ENCODE measurements at regions not wholly inside any gene's neighbourhood (a gene's known extent, or its start where the extent isn't known, plus 50 kb on each side); places are given as distances from the start of the nearest gene placed in this dataset.

- H3K79me2 ChIP-seq (ENCODE audit: insufficient read depth, low read length), result no peaks in the 10 kb centered on the region
- TF ChIP-seq, protein P1, sequence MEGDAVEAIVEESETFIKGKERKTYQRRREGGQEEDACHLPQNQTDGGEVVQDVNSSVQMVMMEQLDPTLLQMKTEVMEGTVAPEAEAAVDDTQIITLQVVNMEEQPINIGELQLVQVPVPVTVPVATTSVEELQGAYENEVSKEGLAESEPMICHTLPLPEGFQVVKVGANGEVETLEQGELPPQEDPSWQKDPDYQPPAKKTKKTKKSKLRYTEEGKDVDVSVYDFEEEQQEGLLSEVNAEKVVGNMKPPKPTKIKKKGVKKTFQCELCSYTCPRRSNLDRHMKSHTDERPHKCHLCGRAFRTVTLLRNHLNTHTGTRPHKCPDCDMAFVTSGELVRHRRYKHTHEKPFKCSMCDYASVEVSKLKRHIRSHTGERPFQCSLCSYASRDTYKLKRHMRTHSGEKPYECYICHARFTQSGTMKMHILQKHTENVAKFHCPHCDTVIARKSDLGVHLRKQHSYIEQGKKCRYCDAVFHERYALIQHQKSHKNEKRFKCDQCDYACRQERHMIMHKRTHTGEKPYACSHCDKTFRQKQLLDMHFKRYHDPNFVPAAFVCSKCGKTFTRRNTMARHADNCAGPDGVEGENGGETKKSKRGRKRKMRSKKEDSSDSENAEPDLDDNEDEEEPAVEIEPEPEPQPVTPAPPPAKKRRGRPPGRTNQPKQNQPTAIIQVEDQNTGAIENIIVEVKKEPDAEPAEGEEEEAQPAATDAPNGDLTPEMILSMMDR (IDR thresholded peaks at IDR 0.05; ENCODE audit: low read length), result no peak
- no peak for TF ChIP-seq EZH2 (IDR thresholded peaks at IDR 0.05; ENCODE audit: borderline replicate concordance, low read length)
- no peak overlapping the region for H3K9ac ChIP-seq (ENCODE audit: low read length)
- no peak overlapping the region for H2AFZ ChIP-seq (ENCODE audit: low read length)
- H3K4me1 ChIP-seq (ENCODE audit: insufficient read depth, low read length, severe bottlenecking), result no peaks in the 10 kb centered on the region
- no peaks in the 10 kb centered on the region for H3K9me3 ChIP-seq (ENCODE audit: low read length)
- H3F3A ChIP-seq (ENCODE audit: insufficient read depth, low read length), result no peaks in the 10 kb centered on the region
- no peaks in the 10 kb centered on the region for H4K20me1 ChIP-seq (ENCODE audit: insufficient read depth, low read length)
- H3K4me2 ChIP-seq (ENCODE audit: low read length), result no peak overlapping the region
- no peak overlapping the region for H3K27ac ChIP-seq (ENCODE audit: low read depth, low read length, poor library complexity, severe bottlenecking)
- no peaks in the 10 kb centered on the region for H3K9me2 ChIP-seq (ENCODE audit: low read depth, low read length)
- H3K36me3 ChIP-seq (ENCODE audit: insufficient read depth, low read length), result no peaks in the 10 kb centered on the region
- H3K4me3 ChIP-seq (ENCODE audit: low read depth, low read length, poor library complexity, severe bottlenecking), result no peak overlapping the region
- no peaks in the 10 kb centered on the region for H3K27me3 ChIP-seq (ENCODE audit: insufficient read depth, low read length)
These were observed 175.8 kb upstream of the TMEM132C start for GRCh38 chr12:128091101-128091720.

- H3K4me1 ChIP-seq (ENCODE audit: insufficient read depth, low read length, severe bottlenecking), result no peaks in the 10 kb centered on the region
These were observed 175.0 kb upstream of the TMEM132C start for GRCh38 chr12:128091951-128092382.

GRCh38 chr12:128098730-128099129 lies 168.2 kb upstream of the TMEM132C start:
- Histone ChIP-seq H3K9me2 (ENCODE audit: low read depth, low read length) (no peaks in the 10 kb centered on the region), H3K4me1 (ENCODE audit: insufficient read depth, low read length, severe bottlenecking) (no peaks in the 10 kb centered on the region), H4K20me1 (ENCODE audit: insufficient read depth, low read length) (no peaks in the 10 kb centered on the region), H3K9me3 (ENCODE audit: low read length) (no peaks in the 10 kb centered on the region), H3K79me2 (ENCODE audit: insufficient read depth, low read length) (no peaks in the 10 kb centered on the region), H3K36me3 (ENCODE audit: insufficient read depth, low read length) (no peaks in the 10 kb centered on the region), H3K27me3 (ENCODE audit: insufficient read depth, low read length) (no peaks in the 10 kb centered on the region), H3K4me2 (ENCODE audit: low read length) (no peak overlapping the region), H3F3A (ENCODE audit: insufficient read depth, low read length) (no peaks in the 10 kb centered on the region), H3K4me3 (ENCODE audit: low read depth, low read length, poor library complexity, severe bottlenecking) (no peak overlapping the region), H3K9ac (ENCODE audit: low read length) (no peak overlapping the region), H3K27ac (ENCODE audit: low read depth, low read length, poor library complexity, severe bottlenecking) (no peak overlapping the region), H2AFZ (ENCODE audit: low read length) (no peak overlapping the region)
- TF ChIP-seq, protein P1 (IDR thresholded peaks at IDR 0.05; ENCODE audit: low read length), result no peak

More at GRCh38 chr12:128091951-128092382, 175.0 kb upstream of the TMEM132C start:
- H3K4me3 ChIP-seq (ENCODE audit: low read depth, low read length, poor library complexity, severe bottlenecking), result no peak overlapping the region
- H3K27ac ChIP-seq (ENCODE audit: low read depth, low read length, poor library complexity, severe bottlenecking), result no peak overlapping the region
- no peak for TF ChIP-seq EZH2 (IDR thresholded peaks at IDR 0.05; ENCODE audit: borderline replicate concordance, low read length)
- TF ChIP-seq, protein P1 (IDR thresholded peaks at IDR 0.05; ENCODE audit: low read length), result no peak
- no peaks in the 10 kb centered on the region for H3K36me3 ChIP-seq (ENCODE audit: insufficient read depth, low read length)
- no peaks in the 10 kb centered on the region for H3K79me2 ChIP-seq (ENCODE audit: insufficient read depth, low read length)
- H3K27me3 ChIP-seq (ENCODE audit: insufficient read depth, low read length), result no peaks in the 10 kb centered on the region
- H3K4me2 ChIP-seq (ENCODE audit: low read length), result no peak overlapping the region
- H3K9me2 ChIP-seq (ENCODE audit: low read depth, low read length), result no peaks in the 10 kb centered on the region
- H2AFZ ChIP-seq (ENCODE audit: low read length), result no peak overlapping the region
- no peaks in the 10 kb centered on the region for H3K9me3 ChIP-seq (ENCODE audit: low read length)
- H3F3A ChIP-seq (ENCODE audit: insufficient read depth, low read length), result no peaks in the 10 kb centered on the region
- H3K9ac ChIP-seq (ENCODE audit: low read length), result no peak overlapping the region
- no peaks in the 10 kb centered on the region for H4K20me1 ChIP-seq (ENCODE audit: insufficient read depth, low read length)
